ENCODE measurements at regions not wholly inside any gene's neighbourhood (a gene's known extent, or its start where the extent isn't known, plus 50 kb on each side); places are given as distances from the start of the nearest gene placed in this dataset.
A peak's percentile ranks its signal among the peaks of the same experiment; 100 is the strongest.
"Not testable (repeated sequence)": the region's sequence is repeated elsewhere in the genome, so short reads cannot be mapped to it uniquely, and the experiment has no call there.

GRCh38 chr4:103359900-103360299 is 161.8 kb upstream of the CENPE start:
- ATAC-seq (no peak), DNase-seq (no peak)
- intact Hi-C loops (cut with DNase I, micrococcal nuclease) = no loop called here

DNA sequence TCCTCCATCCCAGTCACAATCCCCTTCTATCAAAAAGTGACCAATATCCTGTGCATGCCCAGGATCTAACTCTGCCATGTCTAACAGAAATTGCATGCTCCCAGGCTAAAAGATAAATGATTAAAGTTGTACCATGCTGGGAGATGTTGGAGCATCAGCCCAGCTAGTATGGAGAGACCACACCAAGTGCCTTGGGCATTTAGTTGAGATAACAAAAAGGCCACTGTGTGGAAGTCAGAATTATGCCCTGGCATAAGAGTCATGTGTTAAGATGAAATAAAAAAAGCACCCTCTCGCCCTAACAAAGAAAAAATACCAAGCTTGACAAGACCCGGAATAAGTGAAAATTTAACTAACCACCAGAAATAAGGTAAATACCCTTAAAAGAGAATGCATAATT is 155.9 kb upstream of the CENPE start:
- intact Hi-C loops (cut with DNase I, micrococcal nuclease) = no loop called here
- ATAC-seq = no peak
- no peak for DNase-seq

GRCh38 chr4:103329642-103330041 is 131.5 kb upstream of the CENPE start:
- ATAC-seq (no peak), DNase-seq (no peak)
- intact Hi-C loops (cut with DNase I, micrococcal nuclease) = no loop called here

- DNase-seq (no peak), ATAC-seq (no peak)
- intact Hi-C loops (cut with DNase I, micrococcal nuclease) = no loop called here
Measured at GRCh38 chr4:103324811-103325210, 126.7 kb upstream of the CENPE start.

GRCh38 chr4:103318327-103318726 is 120.2 kb upstream of the CENPE start:
- intact Hi-C loops (cut with DNase I, micrococcal nuclease) = no loop called here
- no peak for ATAC-seq
- no peak for DNase-seq

DNA sequence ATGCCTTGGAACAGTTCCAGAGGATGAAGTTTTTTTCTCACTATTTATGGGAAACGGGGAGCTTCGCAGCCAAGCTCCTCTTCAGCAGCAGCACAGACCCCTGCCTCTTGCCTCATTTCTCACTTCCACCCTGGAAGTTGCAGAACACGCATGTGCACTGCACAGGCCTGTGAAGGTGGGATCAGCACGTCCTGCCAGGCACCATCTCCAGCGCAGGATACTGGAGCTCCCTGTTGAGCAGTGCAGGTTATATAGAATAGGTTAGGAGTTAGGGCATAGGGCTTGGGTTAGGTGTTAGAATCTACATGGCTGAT is 110.1 kb upstream of the CENPE start:
- ATAC-seq = no peak
- intact Hi-C loops (cut with DNase I, micrococcal nuclease) = no loop called here
- no peak for DNase-seq

DNA sequence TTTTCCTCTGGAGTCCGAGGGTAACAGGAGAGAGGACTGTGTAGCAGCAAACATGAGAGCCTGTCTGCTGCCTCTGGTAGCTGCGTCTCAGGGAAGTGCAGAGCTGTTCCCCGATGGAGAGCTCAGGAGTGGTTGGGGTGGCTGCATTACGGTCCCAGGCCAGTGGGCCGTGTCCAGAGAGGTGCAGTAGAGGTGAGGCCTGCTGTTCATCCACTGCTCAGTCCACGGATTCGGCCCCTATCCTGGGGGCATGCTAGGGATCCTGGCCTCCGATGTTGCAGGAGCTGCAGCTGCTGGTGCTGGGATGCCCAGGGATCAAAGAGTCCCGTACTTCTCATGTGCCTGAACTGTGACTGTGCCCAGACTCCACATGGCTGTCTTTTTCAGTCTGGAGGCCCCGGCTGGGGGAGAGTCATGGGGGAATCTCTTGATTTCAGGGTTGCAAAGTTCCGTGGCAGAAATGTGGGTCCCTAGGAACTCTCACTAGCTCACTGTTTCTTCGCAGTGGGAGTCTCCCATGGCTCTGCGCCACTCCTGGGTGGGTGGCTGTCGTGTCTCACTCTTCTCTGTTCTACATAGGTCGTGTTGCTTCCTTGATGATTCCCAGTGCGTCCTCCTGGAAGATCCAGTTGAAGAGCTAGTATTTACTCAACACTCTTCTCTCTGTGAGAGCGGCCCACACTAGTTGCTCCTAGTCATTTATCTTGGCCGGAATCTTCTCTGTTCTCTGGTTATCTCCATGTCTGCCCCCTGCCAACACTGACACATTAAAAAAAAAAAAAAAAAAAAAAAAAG is 109.5 kb upstream of the CENPE start:
- ATAC-seq = no peak
- DNase-seq = peak in 1 of 2 donors; percentile 22
- intact Hi-C loops (cut with DNase I, micrococcal nuclease) = no loop called here

GRCh38 chr4:103306870-103307375 is 108.8 kb upstream of the CENPE start:
- intact Hi-C loops (cut with DNase I, micrococcal nuclease) = no loop called here
- DNase-seq (peak; percentile 18 to 26), ATAC-seq (peak; percentile 51)

DNA sequence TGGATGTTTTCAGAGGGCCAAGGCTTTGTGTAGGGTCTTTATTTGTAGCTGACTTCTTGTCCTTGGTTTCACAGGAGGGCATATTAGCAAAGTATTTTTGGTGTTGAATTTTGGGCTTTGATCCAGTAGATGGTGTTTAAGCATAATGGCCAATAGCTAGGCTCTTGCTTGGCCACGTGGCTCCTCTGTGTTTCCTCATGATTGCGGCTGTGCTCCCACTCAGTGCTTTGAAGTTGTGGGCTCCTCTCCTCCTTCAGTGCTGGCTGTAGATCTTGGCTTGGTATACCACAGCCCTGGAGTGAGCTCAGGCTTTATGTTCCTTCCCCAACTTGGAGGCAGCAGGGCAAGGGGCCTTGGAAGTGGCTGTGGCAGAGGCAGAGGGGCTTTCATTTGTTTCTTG is 107.2 kb upstream of the CENPE start:
- intact Hi-C loops (cut with DNase I, micrococcal nuclease) = no loop called here
- ATAC-seq (no peak), DNase-seq (no peak)

GRCh38 chr4:103303011-103303410 is 104.9 kb upstream of the CENPE start:
- DNase-seq (no peak), ATAC-seq (no peak)
- intact Hi-C loops (cut with DNase I, micrococcal nuclease) = no loop called here

DNA sequence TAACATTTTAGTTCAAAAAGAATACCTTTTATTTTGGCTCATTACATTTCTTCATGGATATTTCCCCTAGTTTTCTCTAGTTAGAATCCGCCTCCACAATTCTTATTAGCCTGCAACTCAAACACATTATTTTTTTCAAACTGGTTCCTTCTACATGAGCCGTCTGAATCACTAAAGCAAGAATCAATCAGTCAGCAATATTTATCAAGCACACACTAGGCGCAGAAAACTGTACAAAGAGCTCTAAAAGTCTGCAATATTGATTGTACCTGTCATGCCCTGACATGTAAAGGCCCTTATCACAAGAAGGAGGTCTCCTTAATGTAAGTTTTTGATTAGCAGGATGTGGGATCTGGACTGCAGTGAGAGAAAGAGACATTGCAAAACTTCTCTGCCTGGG is 94.8 kb upstream of the CENPE start:
- DNase-seq = no peak
- intact Hi-C loops (cut with DNase I, micrococcal nuclease) = no loop called here
- no peak for ATAC-seq

DNA sequence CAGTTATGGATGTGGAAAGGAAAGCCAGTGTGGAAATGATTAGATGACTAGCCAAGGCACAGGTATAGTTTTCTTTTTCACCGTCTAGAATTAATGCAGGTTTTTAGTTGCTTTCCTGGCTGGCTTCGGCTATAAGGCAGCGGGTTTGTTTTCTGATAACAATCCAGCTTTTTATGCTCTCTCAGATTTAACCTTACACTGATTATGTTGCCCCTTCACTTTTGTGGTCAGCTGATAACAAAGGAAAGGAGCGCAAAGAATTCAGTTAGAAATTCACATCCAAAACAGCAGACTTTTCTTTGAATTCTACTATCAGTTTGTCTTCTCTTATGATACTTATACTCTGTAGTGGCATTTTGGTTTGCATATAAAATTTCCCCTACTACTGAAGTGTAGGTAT is 94.2 kb upstream of the CENPE start:
- no peak for DNase-seq
- intact Hi-C loops (cut with DNase I, micrococcal nuclease) = no loop called here
- no peak for ATAC-seq

GRCh38 chr4:103289186-103289585 is 91.0 kb upstream of the CENPE start:
- DNase-seq (no peak), ATAC-seq (no peak)
- intact Hi-C loops (cut with DNase I, micrococcal nuclease) = no loop called here

DNA sequence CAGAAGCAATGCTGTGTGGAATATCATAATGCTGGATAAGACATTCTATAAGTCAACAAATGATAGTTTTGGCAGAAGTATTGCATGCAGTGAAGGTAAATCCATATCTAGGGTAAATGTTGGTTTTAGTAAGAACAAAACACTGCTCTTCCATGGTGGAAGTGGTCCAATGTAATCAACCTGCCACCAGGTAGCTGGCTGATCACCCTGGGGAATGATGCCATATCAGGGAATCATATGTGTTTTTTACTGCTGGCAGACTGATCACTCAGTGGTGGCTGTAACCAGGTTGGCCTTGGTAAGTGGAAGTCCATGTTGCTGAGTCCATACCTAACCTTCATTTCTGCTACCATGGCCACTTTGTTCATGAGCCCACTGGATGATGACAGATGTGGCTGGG is 74.0 kb upstream of the CENPE start:
- ATAC-seq (no peak), DNase-seq (no peak)
- intact Hi-C loops (cut with DNase I, micrococcal nuclease) = no loop called here

- DNase-seq = no peak
- intact Hi-C loops (cut with DNase I, micrococcal nuclease) = no loop called here
- ATAC-seq = no peak
Measured at GRCh38 chr4:103268746-103269145, 70.6 kb upstream of the CENPE start.

DNA sequence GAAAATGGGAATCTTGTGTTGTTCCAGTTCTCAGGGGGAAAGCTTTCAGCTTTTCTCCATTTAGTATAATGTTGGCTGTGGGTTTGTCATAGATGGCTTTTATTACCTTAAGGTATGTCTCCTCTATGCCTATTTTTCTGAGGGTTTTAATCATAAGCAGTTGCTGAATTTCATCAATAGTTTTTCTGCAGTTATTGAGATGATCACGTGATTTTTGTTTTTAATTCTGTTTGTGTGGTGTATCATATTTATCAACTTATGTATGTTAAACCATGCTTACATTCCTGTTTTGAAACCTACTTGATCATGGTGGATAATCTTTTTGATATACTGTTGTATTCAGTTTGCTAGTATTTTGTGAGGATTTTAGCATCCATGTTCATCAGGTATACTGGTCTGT is 66.8 kb upstream of the CENPE start:
- no peak for DNase-seq
- intact Hi-C loops (cut with DNase I, micrococcal nuclease) = no loop called here
- ATAC-seq = no peak

- DNase-seq; intact Hi-C loops (cut with DNase I, micrococcal nuclease); ATAC-seq: not testable (repeated sequence)
Measured at GRCh38 chr4:103256068-103256467, 57.9 kb upstream of the CENPE start.

All from left colon (tissue), 2 donors.